Mucosa of gallbladder (tissue), 1 donor: ENCODE measurements at regions not wholly inside any gene's neighbourhood (a gene's known extent, or its start where the extent isn't known, plus 50 kb on each side); places are given as distances from the start of the nearest gene placed in this dataset.

Experiments used
- DNase-seq: peaks from one replicate; pipeline ENCODE4 v3.0.0-alpha.2; 2020; ENCODE audit warnings: low spot score
- donor health status: DM: no; HTN: no; CAD: no.

- no peak for DNase-seq
These were observed 823.6 kb downstream of the GALC start for GRCh38 chr14:87169362-87169761.

GRCh38 chr14:87161502-87161901 lies 831.5 kb downstream of the GALC start:
- no peak for DNase-seq

GRCh38 chr14:87160989-87161388 lies 832.0 kb downstream of the GALC start:
- no peak for DNase-seq

GRCh38 chr14:87158283-87158682 lies 834.7 kb downstream of the GALC start:
- no peak for DNase-seq

GRCh38 chr14:87156878-87157277 lies 836.1 kb downstream of the GALC start:
- DNase-seq, result no peak

- DNase-seq, result no peak
These were observed 837.0 kb downstream of the GALC start for GRCh38 chr14:87155856-87156488.

- DNase-seq, result no peak
These were observed 839.1 kb downstream of the GALC start for GRCh38 chr14:87153901-87154300.

- DNase-seq, result no peak
These were observed 839.6 kb downstream of the GALC start for GRCh38 chr14:87153391-87153790.

GRCh38 chr14:87152693-87153092 lies 840.3 kb downstream of the GALC start:
- DNase-seq, result no peak

GRCh38 chr14:87149583-87150354 lies 843.2 kb downstream of the GALC start:
- no peak for DNase-seq

- DNase-seq, result no peak
These were observed 844.3 kb downstream of the GALC start for GRCh38 chr14:87148655-87149054.

- no peak for DNase-seq
These were observed 850.3 kb downstream of the GALC start for GRCh38 chr14:87142551-87143211.

- no peak for DNase-seq
These were observed 851.2 kb downstream of the GALC start for GRCh38 chr14:87141801-87142200.

GRCh38 chr14:87139299-87139698 lies 853.7 kb downstream of the GALC start:
- no peak for DNase-seq

GRCh38 chr14:87133073-87133801 lies 859.7 kb downstream of the GALC start:
- no peak for DNase-seq

GRCh38 chr14:87131879-87132278 lies 861.1 kb downstream of the GALC start:
- DNase-seq, result no peak

GRCh38 chr14:87122166-87122565 lies 870.8 kb downstream of the GALC start:
- no peak for DNase-seq

- no peak for DNase-seq
These were observed 871.3 kb downstream of the GALC start for GRCh38 chr14:87121716-87122115.

GRCh38 chr14:87115234-87115633 lies 877.7 kb downstream of the GALC start:
- DNase-seq, result no peak

- no peak for DNase-seq
These were observed 879.7 kb downstream of the GALC start for GRCh38 chr14:87113286-87113685.

GRCh38 chr14:87111741-87112140 lies 881.2 kb downstream of the GALC start:
- DNase-seq, result no peak

GRCh38 chr14:87111126-87111525 lies 881.9 kb downstream of the GALC start:
- DNase-seq, result no peak
